HCT116 (cell line): ENCODE measurements at regions not wholly inside any gene's neighbourhood (a gene's known extent, or its start where the extent isn't known, plus 50 kb on each side); places are given as distances from the start of the nearest gene placed in this dataset.

ENCODE experiments used
- ATAC-seq: fragments of 200-7000 bp; cut with Tn5 transposase; 2 replicates; pipeline ENCODE4 v1.9.1; 2020; ENCODE audit warnings: mild to moderate bottlenecking, moderate library complexity
- BruUV-seq: library from RNA; stranded (reverse); fragments of 400-500 nt; replicated peaks from 2 replicates; lab custom pipeline; 2021; lab: Mats Ljungman, UMichigan
- CTCF ChIA-PET: fragments of 300-600 bp; sonication (Branson Sonifier 250); formaldehyde crosslinking; loops from one replicate; lab custom pipeline; 2021; ENCODE audit warnings: antibody characterized with exemption; lab: Charles Lee
- POLR2A ChIA-PET: fragments of 300-600, 350-600 bp; sonication (Branson Sonifier 250); formaldehyde crosslinking; loops from one replicate; lab custom pipeline; 2021; ENCODE audit warnings: antibody characterized with exemption; lab: Charles Lee
- RAD21 ChIA-PET, 2 experiments: fragments of 300-600 bp; sonication (Branson Sonifier 250); formaldehyde crosslinking; loops; one replicate each; lab custom pipeline; 2023; ENCODE audit warnings: low total read pairs in 2 of 2; ENCODE audit not compliant: uncharacterized antibody in 2 of 2, unreplicated experiment in 2 of 2, low non-redundant PET in 1 of 2; lab: Charles Lee
- DNase-seq: peaks from one replicate; pipeline ENCODE4 v3.0.0-alpha.2; 2010; ENCODE audit warnings: low read depth, low spot score
- H2AFZ ChIP-seq: fragments of 200-600 bp; shearing (Covaris generic), sonication (generic); 2 replicates; pipeline ENCODE4 v1.6.1; 2017; ENCODE audit warnings: low read depth, mixed run types, mixed read lengths, antibody characterized with exemption, low read length; ENCODE audit not compliant: poor library complexity, severe bottlenecking
- H3K27ac ChIP-seq: 2 replicates; pipeline ENCODE4 v1.5.1; 2012; ENCODE audit warnings: low read depth, low read length
- H3K27me3 ChIP-seq: fragments of 200-600 bp; sonication (generic); 2 replicates; pipeline ENCODE4 v1.6.1; 2016; ENCODE audit warnings: mixed run types, low read length, mixed read lengths; ENCODE audit not compliant: insufficient read depth
- H3K36me3 ChIP-seq, 2 experiments: fragments of 200-500 bp in 1 of 2; fragments of 200-600 bp in 1 of 2; sonication (Bioruptor generic) in 1 of 2; sonication (generic) in 1 of 2; 2 replicates each; pipeline versions ENCODE4 v1.5.1 to v1.6.1; 2014 to 2016; ENCODE audit warnings: low read length in 2 of 2, inconsistent platforms in 1 of 2, mixed read lengths in 1 of 2, mixed run types in 1 of 2; ENCODE audit not compliant: insufficient read depth in 2 of 2, control insufficient read depth in 1 of 2
- H3K4me1 ChIP-seq, 2 experiments: fragments of 200-600 bp in 1 of 2; sonication (generic) in 1 of 2; 2 replicates each; pipeline versions ENCODE4 v1.5.1 to v1.6.1; 2012 to 2017; ENCODE audit warnings: low read length in 2 of 2, inconsistent platforms in 1 of 2, mild to moderate bottlenecking in 1 of 2, mixed read lengths in 1 of 2, mixed run types in 1 of 2, moderate library complexity in 1 of 2; ENCODE audit not compliant: insufficient read depth in 2 of 2, control insufficient read depth in 1 of 2
- H3K4me2 ChIP-seq: fragments of 200-600 bp; sonication (generic); 2 replicates; pipeline ENCODE4 v1.6.1; 2017; ENCODE audit warnings: mixed run types, low read length, mixed read lengths
- H3K4me3 ChIP-seq, 2 experiments: fragments of 200-600 bp in 1 of 2; sonication (generic) in 1 of 2; replicated peaks in 1 of 2; 2 replicates each; pipeline ENCODE4 v1.5.1; 2011 to 2016; ENCODE audit warnings: low read length in 2 of 2, control low read depth in 1 of 2, low read depth in 1 of 2, mild to moderate bottlenecking in 1 of 2, mixed read lengths in 1 of 2, mixed run types in 1 of 2
- H3K79me2 ChIP-seq: fragments of 200-600 bp; sonication (generic); 2 replicates; pipeline ENCODE4 v1.6.1; 2017; ENCODE audit warnings: mild to moderate bottlenecking, mixed run types, low read length, moderate library complexity, mixed read lengths; ENCODE audit not compliant: insufficient read depth
- H3K9ac ChIP-seq: fragments of 200-600 bp; sonication (generic); 2 replicates; pipeline ENCODE4 v1.6.1; 2016; ENCODE audit warnings: low read length, mixed read lengths
- H3K9me2 ChIP-seq: fragments of 200-600 bp; sonication (generic), shearing (Covaris generic); 2 replicates; pipeline ENCODE4 v1.6.1; 2017; ENCODE audit warnings: mixed run types, mild to moderate bottlenecking, moderate library complexity; ENCODE audit not compliant: insufficient read depth
- H3K9me3 ChIP-seq, 2 experiments: fragments of 200-500 bp in 1 of 2; fragments of 200-600 bp in 1 of 2; sonication (Bioruptor generic) in 1 of 2; sonication (generic) in 1 of 2; 2 replicates each; pipeline ENCODE4 v1.6.1; 2014 to 2017; ENCODE audit warnings: low read length in 2 of 2, mixed read lengths in 2 of 2, inconsistent platforms in 1 of 2, low read depth in 1 of 2, mild to moderate bottlenecking in 1 of 2, mixed run types in 1 of 2, moderate library complexity in 1 of 2; ENCODE audit not compliant: control insufficient read depth in 1 of 2, insufficient read depth in 1 of 2
- H4K20me1 ChIP-seq: fragments of 200-600 bp; sonication (generic), shearing (Covaris generic); 2 replicates; pipeline ENCODE4 v1.6.1; 2017; ENCODE audit warnings: mixed run types, mild to moderate bottlenecking, moderate library complexity; ENCODE audit not compliant: insufficient read depth
- ATF3 ChIP-seq: IDR thresholded peaks from 2 replicates; pipeline ENCODE4 v1.6.1; 2012
- CBX3 ChIP-seq: IDR thresholded peaks from 2 replicates; pipeline ENCODE4 v1.6.1; 2012; ENCODE audit warnings: low read depth
- CEBPB ChIP-seq: IDR thresholded peaks from 2 replicates; pipeline ENCODE4 v1.6.1; 2012; ENCODE audit warnings: low read depth
- CTCF ChIP-seq, 3 experiments: fragments of 200-600 bp in 1 of 3; sonication (generic) in 1 of 3; IDR thresholded peaks in 2 of 3; conservative IDR thresholded peaks in 1 of 3; 2 replicates each; pipeline ENCODE4 v1.5.1; 2012 to 2017; ENCODE audit warnings: low read depth in 2 of 3, low read length in 2 of 3, antibody characterized with exemption in 1 of 3, borderline replicate concordance in 1 of 3, control low read depth in 1 of 3, mild to moderate bottlenecking in 1 of 3, mixed read lengths in 1 of 3, mixed run types in 1 of 3, moderate library complexity in 1 of 3; ENCODE audit not compliant: insufficient read depth in 1 of 3
- EGR1 ChIP-seq: IDR thresholded peaks from 2 replicates; pipeline ENCODE4 v1.6.1; 2012; ENCODE audit warnings: low read depth
- EZH2 ChIP-seq: fragments of 200-600 bp; sonication (generic); IDR thresholded peaks from 2 replicates; pipeline ENCODE4 v1.6.1; 2017; ENCODE audit warnings: antibody characterized with exemption, mixed run types
- EZH2phosphoT487 ChIP-seq: fragments of 200-600 bp; IDR thresholded peaks from 2 replicates; pipeline ENCODE4 v1.6.1; 2018; ENCODE audit warnings: antibody characterized with exemption, borderline replicate concordance
- FOSL1 ChIP-seq: IDR thresholded peaks from 2 replicates; pipeline ENCODE4 v1.6.1; 2012; ENCODE audit warnings: low read depth
- JUND ChIP-seq: IDR thresholded peaks from 2 replicates; pipeline ENCODE4 v1.6.1; 2012
- POLR2A ChIP-seq: IDR thresholded peaks from 2 replicates; pipeline ENCODE4 v1.7.0; 2011; ENCODE audit warnings: borderline replicate concordance; ENCODE audit not compliant: insufficient read depth, insufficient read length; ENCODE audit errors: extremely low read depth
- POLR2AphosphoS5 ChIP-seq: IDR thresholded peaks from 2 replicates; pipeline ENCODE4 v1.6.1; 2011; ENCODE audit warnings: mild to moderate bottlenecking, low read depth, low read length, moderate library complexity
- RAD21 ChIP-seq: IDR thresholded peaks from 2 replicates; pipeline ENCODE4 v1.6.1; 2012; ENCODE audit warnings: low read depth, mild to moderate bottlenecking
- SP1 ChIP-seq: IDR thresholded peaks from 2 replicates; pipeline ENCODE4 v1.6.1; 2012; ENCODE audit warnings: low read depth
- SRF ChIP-seq: IDR thresholded peaks from 2 replicates; pipeline ENCODE4 v1.6.1; 2012; ENCODE audit warnings: low read depth
- TCF7L2 ChIP-seq: IDR thresholded peaks from 2 replicates; pipeline ENCODE4 v1.7.0; 2011; ENCODE audit warnings: borderline replicate concordance, inconsistent platforms; ENCODE audit not compliant: insufficient read depth, insufficient read length; ENCODE audit errors: extremely low read depth
- ZFX ChIP-seq: fragments of 450-650 bp; IDR thresholded peaks from 2 replicates; pipeline ENCODE4 v1.6.1; 2017
- ZNF274 ChIP-seq: fragments of 200-500 bp; sonication (Bioruptor generic); IDR thresholded peaks from 2 replicates; pipeline ENCODE4 v1.6.1; 2014; ENCODE audit warnings: mild to moderate bottlenecking, low read depth, low read length, inconsistent platforms
- intact Hi-C: fragments of 100-400 bp; cut with micrococcal nuclease; formaldehyde crosslinking; loops from 2 replicates; pipeline ENCODE4 v1.10.0; 2022
- TF ChIP-seq, protein P1 (sequence below): IDR thresholded peaks from 2 replicates; pipeline ENCODE4 v1.6.1; 2011; ENCODE audit warnings: mild to moderate bottlenecking, low read length, moderate library complexity; ENCODE audit not compliant: insufficient replicate concordance; ENCODE audit errors: extremely low read depth

DNA sequence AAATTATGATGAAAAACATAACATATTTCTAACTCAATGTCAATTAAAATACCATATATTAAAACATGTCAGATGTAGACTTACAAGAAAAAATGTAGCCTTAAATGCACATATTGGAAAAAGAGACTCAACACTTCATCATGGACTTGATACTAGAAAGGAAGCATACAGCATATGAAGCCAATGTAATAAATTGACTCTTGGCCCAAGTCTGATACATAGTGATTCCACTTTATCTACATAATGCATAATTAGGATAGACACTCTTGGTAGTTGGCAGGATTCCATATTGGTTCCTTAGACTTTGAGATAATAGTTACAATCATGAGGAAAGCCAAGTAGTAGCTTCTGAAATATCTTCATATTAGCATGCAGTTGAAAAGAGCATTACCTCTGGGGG, 1067.0 kb downstream of the PCDH17 start (continued):
- TF ChIP-seq ZNF274 = no peak
- no peak for TF ChIP-seq SRF
- TF ChIP-seq EZH2 = no peak
- no peak for TF ChIP-seq ZFX
- TF ChIP-seq EZH2phosphoT487 = no peak
- TF ChIP-seq SP1 = no peak
- no peak for TF ChIP-seq RAD21
- no peak for TF ChIP-seq JUND
- TF ChIP-seq FOSL1 = no peak
- TF ChIP-seq ATF3 = no peak
- TF ChIP-seq, all 23 proteins: peak for 0

DNA sequence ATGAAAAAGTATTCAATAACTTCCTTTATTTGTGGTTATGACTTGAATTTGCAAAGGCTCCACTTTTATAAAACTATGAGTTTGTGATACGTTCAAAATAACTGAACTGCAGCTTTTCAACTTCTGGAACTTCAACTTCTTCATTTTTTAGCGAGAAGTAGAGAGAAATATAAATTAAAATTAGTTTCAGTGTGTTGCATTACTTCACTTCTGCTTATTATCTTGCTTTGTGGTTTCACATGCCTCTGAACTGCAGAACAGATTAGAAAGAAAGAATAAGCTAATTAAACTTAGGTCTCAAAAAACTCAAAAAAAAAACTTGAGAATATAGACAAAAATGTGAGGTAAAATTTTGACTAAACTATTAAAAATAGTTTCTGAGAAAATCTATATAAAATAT, 1073.4 kb downstream of the PCDH17 start:
- no peak overlapping the region for H3K9ac ChIP-seq
- RAD21 ChIA-PET = no interaction called here
- no peaks in the 10 kb centered on the region for H3K79me2 ChIP-seq
- no peak overlapping the region for H3K4me2 ChIP-seq
- no peaks in the 10 kb centered on the region for H3K36me3 ChIP-seq
- H3K9me3 ChIP-seq = peaks cover 7 to 20% of the 10 kb centered on the region in 2 experiments; a peak in 3 of 4 replicates
- no peaks in the 10 kb centered on the region for H3K4me1 ChIP-seq
- no peaks in the 10 kb centered on the region for H4K20me1 ChIP-seq
- POLR2A ChIA-PET = no interaction called here
- DNase-seq = no peak
- H3K4me3 ChIP-seq = no peak overlapping the region
- TF ChIP-seq EZH2 (no peak), CBX3 (no peak), CTCF (IDR thresholded peaks at IDR 0.05 in 2 of 3, conservative IDR thresholded peaks at IDR 0.05 in 1 of 3; ENCODE audit: borderline replicate concordance in 1 of 3, insufficient read depth in 1 of 3, low read depth in 2 of 3, low read length in 2 of 3) (no peak), ZFX (no peak), TCF7L2 (no peak), CEBPB (no peak), POLR2AphosphoS5 (no peak), ZNF274 (no peak), EGR1 (no peak), POLR2A (no peak), ATF3 (no peak)
- TF ChIP-seq, protein P1, sequence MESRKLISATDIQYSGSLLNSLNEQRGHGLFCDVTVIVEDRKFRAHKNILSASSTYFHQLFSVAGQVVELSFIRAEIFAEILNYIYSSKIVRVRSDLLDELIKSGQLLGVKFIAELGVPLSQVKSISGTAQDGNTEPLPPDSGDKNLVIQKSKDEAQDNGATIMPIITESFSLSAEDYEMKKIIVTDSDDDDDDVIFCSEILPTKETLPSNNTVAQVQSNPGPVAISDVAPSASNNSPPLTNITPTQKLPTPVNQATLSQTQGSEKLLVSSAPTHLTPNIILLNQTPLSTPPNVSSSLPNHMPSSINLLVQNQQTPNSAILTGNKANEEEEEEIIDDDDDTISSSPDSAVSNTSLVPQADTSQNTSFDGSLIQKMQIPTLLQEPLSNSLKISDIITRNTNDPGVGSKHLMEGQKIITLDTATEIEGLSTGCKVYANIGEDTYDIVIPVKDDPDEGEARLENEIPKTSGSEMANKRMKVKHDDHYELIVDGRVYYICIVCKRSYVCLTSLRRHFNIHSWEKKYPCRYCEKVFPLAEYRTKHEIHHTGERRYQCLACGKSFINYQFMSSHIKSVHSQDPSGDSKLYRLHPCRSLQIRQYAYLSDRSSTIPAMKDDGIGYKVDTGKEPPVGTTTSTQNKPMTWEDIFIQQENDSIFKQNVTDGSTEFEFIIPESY = no peak
- TF ChIP-seq, all 23 proteins: peak for 0
- ATAC-seq = no peak
- intact Hi-C loops = no loop called here
- CTCF ChIA-PET = no interaction called here
- no peaks in the 10 kb centered on the region for H3K9me2 ChIP-seq
- H3K27ac ChIP-seq = no peak overlapping the region
- no peak overlapping the region for H2AFZ ChIP-seq
- no TSS peak for BruUV-seq
- no peaks in the 10 kb centered on the region for H3K27me3 ChIP-seq
